MM.1S (cell line): ENCODE measurements at regions not wholly inside any gene's neighbourhood (a gene's known extent, or its start where the extent isn't known, plus 50 kb on each side); places are given as distances from the start of the nearest gene placed in this dataset.

ENCODE experiments used
- EZH2 ChIP-seq: fragments of 300-600 bp; sonication (generic); optimal IDR thresholded peaks from 2 replicates; pipeline ENCODE3; 2017; ENCODE audit warnings: low read depth, mild to moderate bottlenecking, antibody characterized with exemption, low read length, mixed read lengths
- EZH2phosphoT487 ChIP-seq: fragments of 300-600 bp; sonication (generic); IDR thresholded peaks from 2 replicates; pipeline ENCODE4 v1.6.1; 2018; ENCODE audit warnings: antibody characterized with exemption, low read length
- TF ChIP-seq, protein P1 (sequence below): fragments of 300-600 bp; sonication (generic); IDR thresholded peaks from 2 replicates; pipeline ENCODE4 v1.5.1; 2016; ENCODE audit warnings: antibody characterized with exemption, low read length, mixed read lengths

GRCh38 chr4:107366900-107367299, 330.8 kb upstream of the DKK2 start:
- TF ChIP-seq, protein P1, sequence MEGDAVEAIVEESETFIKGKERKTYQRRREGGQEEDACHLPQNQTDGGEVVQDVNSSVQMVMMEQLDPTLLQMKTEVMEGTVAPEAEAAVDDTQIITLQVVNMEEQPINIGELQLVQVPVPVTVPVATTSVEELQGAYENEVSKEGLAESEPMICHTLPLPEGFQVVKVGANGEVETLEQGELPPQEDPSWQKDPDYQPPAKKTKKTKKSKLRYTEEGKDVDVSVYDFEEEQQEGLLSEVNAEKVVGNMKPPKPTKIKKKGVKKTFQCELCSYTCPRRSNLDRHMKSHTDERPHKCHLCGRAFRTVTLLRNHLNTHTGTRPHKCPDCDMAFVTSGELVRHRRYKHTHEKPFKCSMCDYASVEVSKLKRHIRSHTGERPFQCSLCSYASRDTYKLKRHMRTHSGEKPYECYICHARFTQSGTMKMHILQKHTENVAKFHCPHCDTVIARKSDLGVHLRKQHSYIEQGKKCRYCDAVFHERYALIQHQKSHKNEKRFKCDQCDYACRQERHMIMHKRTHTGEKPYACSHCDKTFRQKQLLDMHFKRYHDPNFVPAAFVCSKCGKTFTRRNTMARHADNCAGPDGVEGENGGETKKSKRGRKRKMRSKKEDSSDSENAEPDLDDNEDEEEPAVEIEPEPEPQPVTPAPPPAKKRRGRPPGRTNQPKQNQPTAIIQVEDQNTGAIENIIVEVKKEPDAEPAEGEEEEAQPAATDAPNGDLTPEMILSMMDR: no peak
- TF ChIP-seq EZH2phosphoT487: no peak
- TF ChIP-seq EZH2: no peak
